GM18517 (cell line): ENCODE measurements at regions not wholly inside any gene's neighbourhood (a gene's known extent, or its start where the extent isn't known, plus 50 kb on each side); places are given as distances from the start of the nearest gene placed in this dataset.

Experiments used
- ATAC-seq: cut with Tn5 transposase; IDR thresholded peaks from one replicate; pipeline ENCODE4 v1.9.1; 2021; ENCODE audit warnings: mild to moderate bottlenecking, moderate library complexity; ENCODE audit not compliant: unreplicated experiment

DNA sequence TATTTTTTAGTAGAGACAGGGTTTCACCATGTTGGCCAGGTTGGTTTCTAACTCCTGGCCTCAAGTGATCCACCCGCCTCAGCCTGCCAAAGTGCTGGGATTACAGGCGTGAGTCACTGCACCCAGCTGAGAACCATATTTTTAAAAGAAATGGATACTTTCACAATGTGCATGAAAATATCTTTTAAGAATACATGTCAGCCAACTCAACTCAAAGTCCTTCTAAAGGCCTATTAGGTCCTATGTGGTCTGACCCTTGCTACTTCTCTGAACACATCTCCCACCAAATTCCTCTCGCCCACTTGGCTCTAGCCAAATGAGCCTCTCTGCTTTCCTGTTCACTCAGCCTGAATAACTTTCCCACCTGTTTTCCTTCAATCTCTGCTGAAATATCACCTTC, 119.6 kb downstream of the MTX2 start:
- no peak for ATAC-seq

- ATAC-seq: no peak
These were observed 121.3 kb downstream of the MTX2 start for GRCh38 chr2:176390276-176391147.

DNA sequence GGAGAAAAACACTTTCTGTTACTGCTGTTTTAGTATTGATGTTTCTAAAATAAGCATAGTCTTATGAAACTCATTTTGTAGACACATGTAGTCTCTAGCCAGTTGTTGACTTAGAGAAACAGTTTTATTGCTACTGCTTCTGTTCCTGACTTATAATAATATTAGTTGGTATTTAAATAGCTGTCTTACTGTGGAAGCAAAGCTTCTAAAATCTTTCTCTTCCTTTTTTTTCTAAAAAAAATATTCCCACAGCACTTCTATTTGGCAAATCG, 121.8 kb downstream of the MTX2 start:
- ATAC-seq: no peak

DNA sequence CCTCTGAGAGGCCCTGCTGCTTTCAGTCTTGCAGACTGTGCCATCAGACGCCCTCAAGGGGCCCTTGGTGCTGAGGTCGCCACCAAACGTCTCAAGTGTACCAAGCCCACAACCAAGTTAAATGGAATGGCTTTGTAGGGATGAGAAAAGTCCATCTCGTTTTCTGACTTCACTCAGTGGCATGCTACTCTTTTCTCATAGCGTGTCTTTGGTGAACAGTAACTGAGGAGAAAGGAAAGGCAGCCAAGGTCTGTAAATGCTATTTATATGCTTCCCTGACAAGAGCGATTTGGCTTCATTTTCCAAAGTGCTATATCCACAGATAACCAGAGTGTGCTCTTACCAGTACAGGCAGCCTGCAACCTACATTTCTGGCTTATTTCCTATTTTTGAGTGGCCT, 123.0 kb downstream of the MTX2 start:
- no peak for ATAC-seq

GRCh38 chr2:176392744-176393414, 123.6 kb downstream of the MTX2 start:
- ATAC-seq: no peak

DNA sequence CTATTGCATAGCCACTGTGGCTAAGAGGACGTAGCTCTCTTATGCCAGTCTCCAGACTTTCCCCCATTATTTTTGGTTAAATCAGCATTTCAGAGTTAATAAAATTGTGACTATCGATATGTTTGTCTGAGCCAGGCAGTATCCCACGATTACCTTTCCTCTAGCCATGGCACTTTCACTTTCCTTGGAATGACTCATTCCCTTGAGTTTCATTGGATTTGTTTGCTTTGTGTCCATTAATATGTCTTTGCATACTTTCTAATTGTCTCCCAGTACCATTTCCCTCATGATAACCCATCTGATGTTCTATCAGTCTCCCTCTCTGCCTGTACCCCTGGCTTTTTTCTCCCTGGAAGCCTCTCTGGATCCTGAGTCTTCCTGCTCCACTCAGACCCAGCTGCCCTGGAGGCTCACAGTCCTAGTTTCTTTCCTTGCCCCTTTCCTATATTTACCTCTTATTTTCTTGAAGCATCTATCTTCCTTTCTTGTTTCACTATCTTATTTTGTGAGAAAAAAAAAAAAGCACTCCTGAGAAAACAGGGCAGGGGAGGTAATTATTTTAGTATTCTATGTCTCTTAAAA, 126.1 kb downstream of the MTX2 start:
- no peak for ATAC-seq

DNA sequence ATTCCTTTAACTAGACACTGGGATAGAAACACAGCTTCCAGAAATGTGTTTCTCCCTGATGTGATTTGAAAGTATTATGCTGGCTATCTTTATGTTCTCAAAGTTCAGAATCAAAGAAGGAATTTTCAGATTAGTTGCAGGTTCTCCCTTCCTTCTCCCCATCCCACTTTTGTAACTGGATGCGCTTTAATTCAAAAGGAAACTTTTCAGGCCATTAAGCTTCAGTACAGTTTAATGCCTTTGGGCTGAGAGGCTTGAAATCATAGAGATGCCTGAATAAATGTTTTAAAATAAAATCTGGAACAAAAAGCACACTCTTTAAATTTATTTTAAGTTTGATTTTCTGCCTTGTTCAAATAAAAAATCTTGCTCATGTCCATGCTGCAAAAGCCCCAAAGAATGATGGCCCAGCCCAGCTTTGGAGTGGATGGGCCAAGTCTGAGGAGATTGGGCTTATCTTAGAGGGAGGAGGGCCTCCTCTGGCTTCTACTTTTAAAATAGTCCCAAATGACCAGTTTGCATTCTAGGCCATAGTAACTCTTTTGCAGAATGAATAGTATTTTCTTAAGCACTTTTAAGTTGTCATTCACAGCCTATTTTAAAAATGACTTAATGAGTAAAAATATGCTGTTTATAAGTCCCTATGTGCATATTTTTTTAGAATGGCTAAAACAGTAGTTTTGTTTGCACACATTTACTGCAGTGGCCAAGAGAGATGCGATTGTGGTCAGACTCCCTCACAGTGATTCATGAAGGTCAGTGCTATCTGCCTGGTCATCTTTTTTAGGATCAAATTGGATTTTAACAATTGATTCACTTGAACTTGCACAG, 129.2 kb downstream of the MTX2 start:
- no peak for ATAC-seq

DNA sequence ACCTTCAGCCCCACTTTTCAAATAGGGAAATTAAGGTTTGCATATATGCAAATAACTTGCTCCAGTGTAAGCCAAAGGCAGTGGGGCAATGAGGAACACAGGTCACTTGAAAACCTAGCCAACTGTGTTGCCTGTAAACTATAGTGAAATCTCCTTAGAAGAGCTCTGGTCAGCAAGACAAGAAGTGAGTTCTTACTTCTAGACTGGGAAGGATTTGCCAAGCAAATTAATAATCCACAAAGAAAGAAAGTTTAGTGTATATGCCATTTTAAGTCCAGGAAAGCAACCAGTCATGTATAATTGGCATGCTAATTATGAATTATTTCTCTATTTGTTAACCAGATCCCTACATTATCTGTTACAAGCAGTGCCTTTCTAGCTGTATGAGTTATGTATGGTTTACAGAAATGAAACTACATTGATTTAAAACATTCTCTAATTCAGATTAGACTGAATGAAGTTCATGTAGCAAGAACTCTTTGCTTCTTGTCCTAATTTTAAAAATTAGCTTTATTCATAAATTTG, 129.9 kb downstream of the MTX2 start:
- no peak for ATAC-seq

GRCh38 chr2:176405477-176405876, 136.2 kb downstream of the MTX2 start:
- ATAC-seq: no peak

GRCh38 chr2:176407706-176408105, 138.5 kb downstream of the MTX2 start:
- no peak for ATAC-seq

DNA sequence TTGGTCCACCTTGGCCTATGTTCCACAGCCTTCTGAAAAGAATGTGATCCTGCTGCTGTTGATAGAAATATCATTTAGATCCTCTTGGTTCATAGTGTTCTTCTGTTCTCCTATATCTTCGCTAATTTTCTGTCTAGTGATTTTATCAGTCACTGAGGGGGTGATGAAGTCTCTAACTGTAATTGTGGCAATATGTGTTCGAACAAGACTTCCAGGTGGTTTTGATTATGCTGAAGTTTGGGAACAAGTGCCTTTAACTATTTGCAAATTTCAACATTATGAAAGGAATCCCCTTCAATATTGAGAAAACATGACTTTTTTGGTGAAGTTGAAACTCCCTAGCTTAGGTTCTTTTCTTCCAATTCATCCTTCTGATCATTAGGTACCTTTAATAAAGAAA, 140.4 kb downstream of the MTX2 start:
- no peak for ATAC-seq

- ATAC-seq: no peak
These were observed 142.9 kb downstream of the MTX2 start for GRCh38 chr2:176412136-176412535.

- ATAC-seq: no peak
These were observed 144.5 kb downstream of the MTX2 start for GRCh38 chr2:176413786-176414185.

DNA sequence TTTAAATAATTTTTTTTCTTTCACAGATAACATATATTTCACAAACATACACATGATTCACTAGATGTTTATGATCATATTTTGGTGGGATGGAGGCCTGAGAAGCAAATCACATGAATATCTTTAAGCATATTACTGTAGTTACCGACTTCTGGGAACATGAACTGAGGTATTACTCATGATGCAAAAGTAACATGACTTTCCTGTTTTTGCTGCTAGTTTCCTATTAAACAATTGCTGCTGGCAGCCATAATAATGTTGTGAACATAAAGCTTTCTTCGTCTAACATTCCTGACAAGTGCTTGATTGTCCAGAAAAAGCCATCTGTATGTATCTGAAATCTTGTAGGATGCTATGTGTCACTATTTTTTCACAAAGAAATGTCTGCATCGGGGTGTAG, 145.4 kb downstream of the MTX2 start:
- ATAC-seq: no peak

GRCh38 chr2:176415174-176415895, 146.1 kb downstream of the MTX2 start:
- ATAC-seq: no peak

GRCh38 chr2:176415937-176416499, 146.8 kb downstream of the MTX2 start:
- ATAC-seq: no peak

DNA sequence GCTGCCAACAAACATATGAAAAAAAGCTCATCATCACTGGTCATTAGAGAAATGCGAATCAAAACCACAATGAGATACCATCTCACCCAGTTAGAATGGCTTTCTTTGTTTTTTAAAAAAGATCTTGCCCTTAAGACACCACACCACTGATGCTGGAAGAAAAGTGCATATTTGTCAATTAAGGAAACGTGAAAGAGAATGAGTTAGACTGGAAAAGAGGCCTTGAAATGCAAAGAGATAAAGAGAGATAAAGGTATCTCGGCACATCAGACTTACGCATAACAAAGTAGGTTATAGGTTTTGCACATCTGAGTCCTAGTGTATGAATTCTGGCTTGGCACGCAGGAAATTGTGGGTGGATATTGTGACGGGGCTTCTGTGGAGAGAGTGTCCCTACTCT, 149.5 kb downstream of the MTX2 start:
- ATAC-seq: no peak

- no peak for ATAC-seq
These were observed 150.4 kb downstream of the MTX2 start for GRCh38 chr2:176419591-176420071.

GRCh38 chr2:176421297-176422050, 152.2 kb downstream of the MTX2 start:
- ATAC-seq: no peak
